ENCODE measurements at regions not wholly inside any gene's neighbourhood (a gene's known extent, or its start where the extent isn't known, plus 50 kb on each side); places are given as distances from the start of the nearest gene placed in this dataset.

DNA sequence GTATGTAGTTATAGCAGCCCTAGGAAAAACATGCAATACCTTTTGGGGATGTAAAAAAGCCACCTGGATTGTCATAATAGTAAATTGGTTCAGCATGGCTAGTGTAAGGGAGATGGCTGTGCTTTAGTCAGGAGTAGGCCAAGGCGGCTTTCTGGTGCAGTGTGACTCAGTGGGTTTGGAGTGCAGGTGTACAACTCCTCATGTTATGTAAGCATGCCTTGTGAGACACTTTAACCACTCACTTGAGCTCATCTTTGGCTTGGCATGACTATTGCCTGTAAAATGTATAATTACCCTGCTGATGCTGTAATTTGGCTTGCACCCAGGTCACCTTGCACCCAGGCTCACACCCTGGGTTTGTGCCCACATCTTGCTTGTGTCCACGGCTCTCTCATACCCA is 239.2 kb upstream of the GLI3 start:
- Mint-ChIP-seq H3K4me1 (peaks cover 11% of the 10 kb centered on the region), H3K27ac (no peak overlapping the region), H3K36me3 (ENCODE audit: low read depth) (no peaks in the 10 kb centered on the region), H3K4me3 (no peak overlapping the region), H3K9me3 (peaks cover 6% of the 10 kb centered on the region), H3K27me3 (ENCODE audit: low read depth) (no peaks in the 10 kb centered on the region)
- TF ChIP-seq, protein P1, sequence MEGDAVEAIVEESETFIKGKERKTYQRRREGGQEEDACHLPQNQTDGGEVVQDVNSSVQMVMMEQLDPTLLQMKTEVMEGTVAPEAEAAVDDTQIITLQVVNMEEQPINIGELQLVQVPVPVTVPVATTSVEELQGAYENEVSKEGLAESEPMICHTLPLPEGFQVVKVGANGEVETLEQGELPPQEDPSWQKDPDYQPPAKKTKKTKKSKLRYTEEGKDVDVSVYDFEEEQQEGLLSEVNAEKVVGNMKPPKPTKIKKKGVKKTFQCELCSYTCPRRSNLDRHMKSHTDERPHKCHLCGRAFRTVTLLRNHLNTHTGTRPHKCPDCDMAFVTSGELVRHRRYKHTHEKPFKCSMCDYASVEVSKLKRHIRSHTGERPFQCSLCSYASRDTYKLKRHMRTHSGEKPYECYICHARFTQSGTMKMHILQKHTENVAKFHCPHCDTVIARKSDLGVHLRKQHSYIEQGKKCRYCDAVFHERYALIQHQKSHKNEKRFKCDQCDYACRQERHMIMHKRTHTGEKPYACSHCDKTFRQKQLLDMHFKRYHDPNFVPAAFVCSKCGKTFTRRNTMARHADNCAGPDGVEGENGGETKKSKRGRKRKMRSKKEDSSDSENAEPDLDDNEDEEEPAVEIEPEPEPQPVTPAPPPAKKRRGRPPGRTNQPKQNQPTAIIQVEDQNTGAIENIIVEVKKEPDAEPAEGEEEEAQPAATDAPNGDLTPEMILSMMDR (IDR thresholded peaks at IDR 0.05; ENCODE audit: unreplicated experiment in 3 of 3), result no peak

DNA sequence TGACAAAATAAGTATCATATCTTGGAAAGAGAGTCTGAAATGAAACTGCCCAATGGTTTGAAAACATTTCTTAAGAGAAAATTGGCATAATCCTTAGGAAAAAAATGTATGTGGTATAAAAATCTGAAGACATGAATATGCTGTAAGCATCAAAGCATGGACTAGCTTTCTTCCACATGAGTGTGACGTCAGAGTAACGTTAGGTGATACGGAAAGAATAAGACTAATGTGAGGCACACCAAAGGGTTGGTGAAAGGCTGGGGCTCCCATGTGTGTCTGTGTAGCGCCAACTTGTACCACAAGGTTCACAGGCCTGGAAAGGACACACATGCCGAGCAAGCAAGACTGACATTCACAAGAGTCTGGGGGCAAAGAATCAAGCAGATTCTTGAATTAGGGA is 238.1 kb upstream of the GLI3 start:
- peaks cover 6% of the 10 kb centered on the region for H3K9me3 Mint-ChIP-seq
- no peak overlapping the region for H3K4me3 Mint-ChIP-seq
- H3K27me3 Mint-ChIP-seq (ENCODE audit: low read depth), result no peaks in the 10 kb centered on the region
- H3K36me3 Mint-ChIP-seq (ENCODE audit: low read depth), result no peaks in the 10 kb centered on the region
- H3K4me1 Mint-ChIP-seq, result no peaks in the 10 kb centered on the region
- TF ChIP-seq, protein P1 (IDR thresholded peaks at IDR 0.05; ENCODE audit: unreplicated experiment in 3 of 3), result no peak
- H3K27ac Mint-ChIP-seq, result no peak overlapping the region

DNA sequence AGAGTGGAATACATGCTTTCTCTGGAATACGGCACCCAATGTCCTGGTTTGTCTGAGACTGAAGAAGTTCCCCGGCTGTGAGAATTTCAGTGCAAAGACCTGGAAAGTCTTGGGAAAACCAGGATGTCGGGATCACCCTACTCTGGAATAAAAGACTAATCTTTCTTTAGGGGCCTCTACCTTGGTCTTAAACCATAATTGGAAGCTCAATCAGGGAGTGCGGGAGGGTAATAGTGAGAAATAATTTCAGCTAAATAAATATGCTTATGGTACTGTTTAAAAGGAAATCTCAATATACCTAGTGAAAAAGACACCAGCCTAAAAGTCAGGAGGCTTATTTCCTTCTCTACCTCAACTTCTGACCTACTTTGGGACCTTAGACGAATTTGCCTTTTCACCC is 236.1 kb upstream of the GLI3 start:
- H3K27ac Mint-ChIP-seq, result no peak overlapping the region
- H3K36me3 Mint-ChIP-seq (ENCODE audit: low read depth), result no peaks in the 10 kb centered on the region
- no peak overlapping the region for H3K4me3 Mint-ChIP-seq
- H3K27me3 Mint-ChIP-seq (ENCODE audit: low read depth), result no peaks in the 10 kb centered on the region
- peaks cover 4% of the 10 kb centered on the region for H3K9me3 Mint-ChIP-seq
- no peaks in the 10 kb centered on the region for H3K4me1 Mint-ChIP-seq
- TF ChIP-seq, protein P1 (IDR thresholded peaks at IDR 0.05; ENCODE audit: unreplicated experiment in 3 of 3), result no peak

DNA sequence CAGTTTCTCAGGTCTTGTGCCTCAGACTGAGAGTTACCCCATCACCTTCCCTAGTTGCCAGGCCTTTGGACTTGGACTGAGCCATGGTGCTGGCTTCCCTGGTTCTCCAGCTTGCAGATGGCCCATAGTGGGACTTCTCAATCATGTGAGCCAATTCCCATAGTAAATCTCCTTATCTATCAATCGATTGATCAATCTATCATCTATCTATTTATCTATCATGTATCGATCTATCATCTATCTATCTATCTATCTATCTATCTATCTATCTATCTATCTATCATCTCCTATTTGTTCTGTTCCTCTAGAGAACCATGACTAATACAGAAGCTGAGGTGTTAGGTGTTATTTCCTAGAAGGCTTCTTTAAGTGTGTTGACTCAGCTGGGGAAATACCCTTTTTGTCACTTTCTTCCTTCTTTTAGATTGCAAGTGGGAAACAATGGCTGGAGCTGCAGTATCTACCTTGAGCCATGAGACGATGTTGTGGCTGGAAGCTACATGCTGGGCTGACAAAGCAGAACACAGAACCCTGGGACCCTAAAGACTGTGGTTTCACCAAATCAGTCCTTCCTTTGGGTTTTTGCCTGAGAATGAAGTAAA is 234.7 kb upstream of the GLI3 start:
- H3K4me3 Mint-ChIP-seq, result no peak overlapping the region
- H3K9me3 Mint-ChIP-seq, result peaks cover 4% of the 10 kb centered on the region
- no peaks in the 10 kb centered on the region for H3K36me3 Mint-ChIP-seq (ENCODE audit: low read depth)
- TF ChIP-seq, protein P1 (IDR thresholded peaks at IDR 0.05; ENCODE audit: unreplicated experiment in 3 of 3), result no peak
- H3K27me3 Mint-ChIP-seq (ENCODE audit: low read depth), result no peaks in the 10 kb centered on the region
- H3K27ac Mint-ChIP-seq, result no peak overlapping the region
- no peaks in the 10 kb centered on the region for H3K4me1 Mint-ChIP-seq

DNA sequence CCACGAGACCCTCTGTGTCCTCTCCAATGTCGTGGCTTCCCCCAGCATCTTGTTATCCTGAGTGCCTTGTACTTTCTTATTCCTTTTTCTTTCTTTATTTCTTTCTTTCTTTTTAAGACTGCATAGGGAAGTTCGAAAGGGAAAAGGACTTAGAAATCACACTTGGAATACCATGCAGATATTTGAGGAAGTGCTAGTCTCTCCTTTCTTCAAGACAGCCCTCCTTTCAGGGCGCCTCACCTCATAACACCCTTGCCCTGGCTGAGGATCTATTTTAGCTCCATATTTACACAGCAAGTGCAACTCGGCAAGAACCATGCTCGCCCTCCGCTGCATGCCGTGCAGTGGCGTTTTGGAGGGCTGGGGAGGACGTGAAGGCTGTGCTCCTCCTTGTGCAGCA is 232.3 kb upstream of the GLI3 start:
- Mint-ChIP-seq H3K36me3 (ENCODE audit: low read depth) (no peaks in the 10 kb centered on the region), H3K4me3 (no peak overlapping the region), H3K27me3 (ENCODE audit: low read depth) (no peaks in the 10 kb centered on the region), H3K4me1 (no peaks in the 10 kb centered on the region), H3K27ac (no peak overlapping the region), H3K9me3 (peaks cover 4% of the 10 kb centered on the region)
- TF ChIP-seq, protein P1 (IDR thresholded peaks at IDR 0.05; ENCODE audit: unreplicated experiment in 3 of 3), result no peak

DNA sequence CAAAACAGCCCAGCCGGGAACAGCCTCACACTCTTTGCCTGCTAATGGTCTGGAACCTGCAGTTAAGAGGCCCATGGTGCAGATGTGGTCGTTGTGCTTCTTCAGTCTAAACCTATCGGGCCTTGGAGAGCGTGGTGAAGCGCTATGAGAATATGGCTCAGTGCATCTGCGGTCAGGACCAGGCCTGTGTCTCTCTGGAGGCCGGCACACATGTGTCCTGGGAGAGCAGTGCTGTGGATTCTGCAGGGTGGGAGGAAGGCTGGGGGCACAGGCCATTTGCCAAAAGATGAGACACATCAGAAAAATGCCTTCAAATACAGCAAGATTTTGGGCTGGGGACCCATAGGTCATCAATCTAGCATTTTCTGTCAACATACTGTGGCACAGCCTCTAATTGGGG is 231.5 kb upstream of the GLI3 start:
- Mint-ChIP-seq H3K9me3 (peaks cover 9% of the 10 kb centered on the region), H3K4me1 (no peaks in the 10 kb centered on the region), H3K36me3 (ENCODE audit: low read depth) (no peaks in the 10 kb centered on the region), H3K27ac (no peak overlapping the region), H3K4me3 (no peak overlapping the region), H3K27me3 (ENCODE audit: low read depth) (no peaks in the 10 kb centered on the region)
- TF ChIP-seq, protein P1 (IDR thresholded peaks at IDR 0.05; ENCODE audit: unreplicated experiment in 3 of 3), result no peak

Data from nephron (organoid).